ENCODE measurements at regions not wholly inside any gene's neighbourhood (a gene's known extent, or its start where the extent isn't known, plus 50 kb on each side); places are given as distances from the start of the nearest gene placed in this dataset.

- H4K20me1 ChIP-seq (replicated peaks; ENCODE audit: control insufficient read depth, insufficient read depth, low read length): no peaks in the 10 kb centered on the region
- WGBS (ENCODE audit: insufficient coverage, low coverage, missing lambda C conversion rate): 0% methylated on average over 1 of the region's 1 CpG
- H3K9me3 ChIP-seq (replicated peaks; ENCODE audit: control insufficient read depth, insufficient read depth, low read depth, low read length): no peaks in the 10 kb centered on the region
- BruUV-seq (replicated peaks): no TSS peak
- TF ChIP-seq NCOA4 (IDR thresholded peaks at IDR 0.05; ENCODE audit: partially characterized antibody): no peak
- TF ChIP-seq TRIM24 (IDR thresholded peaks at IDR 0.05): no peak
- TF ChIP-seq HNRNPUL1 (IDR thresholded peaks at IDR 0.05; ENCODE audit: low read length): no peak
- no peak for TF ChIP-seq SOX6 (IDR thresholded peaks at IDR 0.05)
- TF ChIP-seq, protein P1, sequence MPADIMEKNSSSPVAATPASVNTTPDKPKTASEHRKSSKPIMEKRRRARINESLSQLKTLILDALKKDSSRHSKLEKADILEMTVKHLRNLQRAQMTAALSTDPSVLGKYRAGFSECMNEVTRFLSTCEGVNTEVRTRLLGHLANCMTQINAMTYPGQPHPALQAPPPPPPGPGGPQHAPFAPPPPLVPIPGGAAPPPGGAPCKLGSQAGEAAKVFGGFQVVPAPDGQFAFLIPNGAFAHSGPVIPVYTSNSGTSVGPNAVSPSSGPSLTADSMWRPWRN (IDR thresholded peaks at IDR 0.05; ENCODE audit: low read depth): no peak
- TF ChIP-seq SRF (CRISPR knock-in tag; IDR thresholded peaks at IDR 0.05): no peak
- no peak for TF ChIP-seq GTF2E2 (tag; IDR thresholded peaks at IDR 0.05)
- no peak for TF ChIP-seq ILK (tag; IDR thresholded peaks at IDR 0.05; ENCODE audit: borderline replicate concordance, low read depth)
- TF ChIP-seq ATF6 (CRISPR knock-in tag; IDR thresholded peaks at IDR 0.05): no peak
- TF ChIP-seq ZNF561 (CRISPR knock-in tag; conservative IDR thresholded peaks at IDR 0.05): no peak
- no peak for TF ChIP-seq ZNF143 (CRISPR knock-in tag; IDR thresholded peaks at IDR 0.05)
- no peak for TF ChIP-seq JUNB (CRISPR knock-in tag; conservative IDR thresholded peaks at IDR 0.05)
- no peak for TF ChIP-seq POLR3A (IDR thresholded peaks at IDR 0.05; ENCODE audit: borderline replicate concordance, extremely low read depth, insufficient read depth, insufficient read length)
- no peak for TF ChIP-seq MTF1 (CRISPR knock-in tag; IDR thresholded peaks at IDR 0.05; ENCODE audit: borderline replicate concordance)
- no peak for TF ChIP-seq ZNF695 (CRISPR knock-in tag; IDR thresholded peaks at IDR 0.05)
- TF ChIP-seq FOXP1 (CRISPR knock-in tag; IDR thresholded peaks at IDR 0.05): no peak
- TF ChIP-seq GTF2F1 (IDR thresholded peaks at IDR 0.05; ENCODE audit: low read depth, low read length): no peak
- POLR2A ChIA-PET: no interaction called here
- CTCF ChIA-PET (ENCODE audit: low intra/inter-chr PET ratio): no interaction called here
- no peak overlapping the region for H2AFZ ChIP-seq (ENCODE audit: low read depth, low read length)
- DNase-seq (ENCODE audit: extremely low read depth in 1 of 4, low spot score in 3 of 4) (no peak), FAIRE-seq (no peak), ATAC-seq (no peak)
- no peaks in the 10 kb centered on the region; a peak in 1 of 5 replicates for H3K27me3 ChIP-seq (ENCODE audit: control insufficient read depth in 2 of 2, insufficient read depth in 2 of 2, low read length in 2 of 2)
- intact Hi-C loops (cut with micrococcal nuclease) (no loop called here), in situ Hi-C loops (cut with MboI) (no loop called here)
- no peak overlapping the region for H3K4me2 ChIP-seq (ENCODE audit: insufficient read depth, low read length)
- H3K9me1 ChIP-seq (ENCODE audit: control insufficient read depth, insufficient read depth, low read length): no peaks in the 10 kb centered on the region
- H3K4me1 ChIP-seq (replicated peaks in 1 of 2; ENCODE audit: control insufficient read depth in 2 of 2, insufficient read depth in 2 of 2, low read length in 2 of 2): no peaks in the 10 kb centered on the region
- no peaks in the 10 kb centered on the region for H3K36me3 ChIP-seq (ENCODE audit: control insufficient read depth, insufficient read depth, low read length)
- H3K27ac ChIP-seq (ENCODE audit: extremely low read depth, low read depth, low read length): no peak overlapping the region
- H3K9ac ChIP-seq (ENCODE audit: insufficient read depth in 1 of 2, low read depth in 2 of 2, low read length in 2 of 2): no peak overlapping the region
- H3K79me2 ChIP-seq (ENCODE audit: control insufficient read depth, insufficient read depth, low read length): no peaks in the 10 kb centered on the region
- no peak overlapping the region for H3K4me3 ChIP-seq
Measured at GRCh38 chr11:131302836-131303235, 67.6 kb upstream of the NTM start.

All from K562 (cell line).